Transverse colon (tissue), 4 donors: ENCODE measurements at regions not wholly inside any gene's neighbourhood (a gene's known extent, or its start where the extent isn't known, plus 50 kb on each side); places are given as distances from the start of the nearest gene placed in this dataset.

ENCODE experiments used
- CTCF ChIP-seq, 5 experiments: fragments of 200-600 bp in 3 of 5; fragments of 450-650 bp in 2 of 5; sonication (generic) in 3 of 5; IDR thresholded peaks; 1 replicate in 2 of 5; 2 replicates in 3 of 5; pipeline ENCODE4 v1.5.1; 2016 to 2017; ENCODE audit warnings: antibody characterized with exemption in 5 of 5, inconsistent platforms in 3 of 5, mild to moderate bottlenecking in 2 of 5, moderate library complexity in 1 of 5
- POLR2AphosphoS5 ChIP-seq, 3 donors: sonication (generic); formaldehyde crosslinking; IDR thresholded peaks; one replicate each; pipeline ENCODE4 v1.6.1; 2016; ENCODE audit warnings: antibody characterized with exemption in 3 of 3

- TF ChIP-seq POLR2AphosphoS5 (IDR thresholded peaks at IDR 0.05), result no peak
- TF ChIP-seq CTCF (IDR thresholded peaks at IDR 0.05), result no peak
These were observed 64.9 kb upstream of the DYNLT3 start for GRCh38 chrX:37912304-37912703.
